NCI-H510A (cell line): ENCODE measurements at regions not wholly inside any gene's neighbourhood (a gene's known extent, or its start where the extent isn't known, plus 50 kb on each side); places are given as distances from the start of the nearest gene placed in this dataset.

Experiments used
- DNase-seq: peaks from one replicate; lab custom pipeline; 2025; lab: John Stamatoyannopoulos, UW

DNA sequence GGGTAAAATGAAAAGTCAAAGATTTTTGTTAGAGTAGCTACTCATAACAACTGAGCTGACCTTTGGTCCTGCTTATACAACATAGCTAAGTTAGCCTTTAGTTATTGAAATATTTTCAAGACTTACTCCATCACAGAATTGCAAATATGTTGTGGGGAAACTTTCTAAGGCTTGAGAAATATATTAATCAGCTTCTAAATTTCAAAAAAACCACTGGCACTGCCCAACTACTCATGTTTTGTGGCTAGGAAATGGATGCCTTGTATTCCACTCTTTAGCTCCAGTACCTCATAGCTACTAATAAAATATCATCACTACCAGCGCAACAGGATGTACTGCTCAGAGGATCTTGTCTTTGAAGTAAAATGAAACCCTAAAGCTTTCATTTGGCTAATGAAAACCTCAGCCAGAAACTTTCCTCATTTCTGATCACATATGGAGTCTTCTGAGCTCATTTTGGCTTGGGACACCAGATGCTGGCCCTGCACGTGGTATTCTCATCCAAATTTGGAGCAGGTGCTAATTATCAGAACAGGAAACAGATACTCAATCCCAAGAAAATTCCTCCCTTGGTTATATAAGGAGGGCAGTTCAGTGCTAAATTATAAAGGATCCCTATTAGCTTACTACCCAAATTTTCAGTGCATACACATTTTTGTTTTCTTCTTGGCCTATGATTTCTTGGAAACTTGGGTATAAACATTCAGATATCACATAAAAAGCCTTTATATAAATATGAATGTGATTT, 690.7 kb downstream of the ADGRL2 start:
- no peak for DNase-seq

DNA sequence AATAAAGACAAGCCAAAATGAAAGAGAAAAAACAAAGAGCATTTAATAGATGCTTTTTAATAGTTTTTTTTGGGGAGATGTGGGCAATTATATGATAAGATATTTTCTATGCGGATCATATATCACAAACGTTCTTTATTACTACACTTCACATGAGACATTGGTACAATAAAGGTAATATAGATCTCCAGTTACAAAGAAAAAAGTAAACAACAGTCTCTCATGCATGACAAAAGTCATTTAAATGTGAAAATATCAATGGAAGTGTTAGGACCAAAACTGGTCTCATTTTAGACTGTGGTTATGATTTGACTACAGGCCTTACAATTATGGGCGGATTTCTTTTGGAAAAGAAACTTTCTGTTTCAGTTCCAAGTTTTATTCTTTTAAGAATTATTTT, 687.0 kb downstream of the ADGRL2 start:
- DNase-seq = peak; percentile 19

- no peak for DNase-seq
Measured at GRCh38 chr1:82486969-82487368, 686.2 kb downstream of the ADGRL2 start.

DNA sequence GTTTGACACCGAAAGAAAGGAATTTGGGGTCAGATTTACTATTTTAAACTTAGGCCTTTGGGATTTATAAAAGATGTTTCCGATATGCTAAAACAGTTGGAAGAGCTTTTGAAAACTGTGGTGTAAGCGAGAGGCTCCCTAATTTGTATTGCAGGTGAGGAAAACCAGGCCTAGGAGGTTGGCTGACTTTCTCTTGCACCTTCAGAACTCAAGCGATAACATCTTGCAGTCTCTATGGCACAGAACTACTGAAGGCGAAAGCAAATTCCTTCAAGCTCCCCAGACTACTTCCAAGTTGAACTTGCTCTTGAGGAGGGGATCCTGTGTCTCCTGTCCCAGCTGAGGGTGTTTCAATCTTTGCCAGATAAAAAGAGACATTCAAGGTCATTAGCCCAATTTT, 685.7 kb downstream of the ADGRL2 start:
- DNase-seq = no peak

- no peak for DNase-seq
Measured at GRCh38 chr1:82485591-82486369, 685.0 kb downstream of the ADGRL2 start.

GRCh38 chr1:82483146-82483545, 682.4 kb downstream of the ADGRL2 start:
- no peak for DNase-seq

DNA sequence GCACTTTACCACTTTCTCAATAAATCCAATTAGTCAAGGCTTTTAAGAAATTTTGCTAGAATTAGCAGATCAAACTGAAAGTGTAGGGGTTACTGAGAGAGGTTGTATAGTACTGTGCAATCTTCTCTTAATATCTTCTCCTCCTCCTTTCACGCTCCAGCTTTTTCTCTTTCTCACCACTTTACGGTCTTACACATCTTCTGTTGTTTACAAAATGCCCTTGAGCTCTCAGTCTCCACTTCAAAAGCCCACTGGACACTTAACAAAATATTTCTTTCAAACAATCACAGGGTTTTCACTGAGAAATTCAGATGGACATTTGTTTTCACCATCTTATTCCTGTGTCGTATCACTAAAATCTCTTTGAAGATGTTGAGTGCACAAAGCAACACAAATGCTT, 678.2 kb downstream of the ADGRL2 start:
- no peak for DNase-seq

DNA sequence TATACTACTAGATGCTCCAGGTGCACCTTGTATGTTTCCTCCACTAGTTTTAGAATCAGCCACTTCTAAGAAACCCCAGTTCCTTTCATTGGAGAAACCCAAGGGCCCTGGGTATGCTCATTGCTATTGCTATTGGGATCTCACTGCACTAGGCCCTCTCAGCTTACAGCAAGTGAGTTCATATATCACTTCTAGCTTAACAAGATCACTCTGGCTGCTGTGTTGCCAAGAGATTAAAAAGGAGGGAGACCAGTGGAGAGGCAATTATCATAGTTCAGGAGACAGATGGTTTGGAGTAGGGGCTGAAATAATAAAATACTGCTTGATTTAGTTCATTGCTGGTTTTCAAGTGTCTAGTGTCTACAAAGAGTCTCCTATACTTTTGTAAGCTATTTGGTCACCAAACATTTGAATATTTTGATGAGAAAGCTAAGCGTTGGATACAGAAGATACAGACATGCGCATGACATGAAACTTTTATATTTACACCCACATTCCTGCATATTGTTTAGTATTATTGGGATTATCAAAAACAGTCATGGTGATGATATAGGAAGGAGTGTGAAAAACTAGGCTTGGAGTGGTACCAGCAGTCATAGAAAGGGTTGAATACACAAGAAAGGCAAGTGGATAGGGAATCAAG, 671.9 kb downstream of the ADGRL2 start:
- peak; percentile 10 for DNase-seq

DNA sequence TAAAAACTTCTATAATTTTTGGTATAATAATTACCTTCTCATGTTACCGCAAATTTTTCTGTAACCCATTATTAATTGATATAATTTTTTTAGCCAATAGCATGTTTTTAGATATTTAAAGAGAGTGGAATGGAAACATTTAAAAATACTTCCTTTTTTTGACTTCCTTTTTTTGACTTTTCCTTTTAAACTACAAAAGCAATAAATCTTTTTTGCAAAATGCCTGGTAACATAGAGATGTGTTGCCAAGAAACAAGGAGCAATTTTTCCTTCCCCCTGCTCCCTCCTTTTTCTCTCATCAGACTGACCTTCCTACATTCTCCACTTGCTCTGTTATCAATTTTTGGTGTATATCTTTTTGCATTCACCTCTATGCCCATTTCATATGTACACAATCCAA, 666.2 kb downstream of the ADGRL2 start:
- no peak for DNase-seq

- DNase-seq = no peak
Measured at GRCh38 chr1:82466416-82466815, 665.7 kb downstream of the ADGRL2 start.

DNA sequence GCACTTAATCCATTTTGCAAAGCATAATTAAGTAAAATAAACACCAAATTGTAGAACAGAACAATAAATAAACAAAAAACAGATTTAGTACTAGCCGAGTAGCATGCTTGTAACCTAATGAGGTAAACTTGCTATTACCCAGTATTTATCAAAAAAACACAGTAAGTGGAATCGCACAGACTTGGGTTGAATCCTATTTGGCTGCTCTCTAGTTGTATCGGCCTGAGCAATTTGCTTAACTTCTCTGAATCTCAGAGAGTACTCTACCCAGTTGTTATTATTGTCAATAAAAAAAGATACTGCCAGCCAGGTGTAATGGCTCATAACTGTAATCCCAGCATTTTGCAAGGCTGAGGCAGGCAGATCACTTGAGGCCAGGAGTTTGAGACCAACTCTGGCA, 664.3 kb downstream of the ADGRL2 start:
- no peak for DNase-seq

GRCh38 chr1:82464362-82465001, 663.7 kb downstream of the ADGRL2 start:
- DNase-seq = peak; percentile 77

GRCh38 chr1:82463951-82464350, 663.2 kb downstream of the ADGRL2 start:
- no peak for DNase-seq

DNA sequence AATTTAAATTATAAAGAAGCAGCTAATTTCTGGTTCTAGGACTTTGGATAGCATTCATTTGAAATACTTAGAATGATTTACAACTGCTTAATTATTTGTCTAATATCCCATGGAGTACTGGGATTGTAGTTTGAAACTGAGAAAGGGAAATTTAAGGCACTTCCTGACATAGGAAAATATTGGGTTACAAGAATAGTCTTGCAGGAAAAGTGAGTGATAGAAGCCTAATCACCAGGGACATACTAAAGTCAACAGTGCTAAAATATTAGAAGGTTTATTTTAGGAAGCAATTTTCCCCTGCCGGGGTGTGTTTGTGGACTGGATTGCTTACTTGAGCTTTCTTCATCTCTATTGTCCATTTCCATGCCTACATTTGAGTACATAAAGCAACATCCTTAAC, 661.6 kb downstream of the ADGRL2 start:
- no peak for DNase-seq

GRCh38 chr1:82455342-82455741, 654.6 kb downstream of the ADGRL2 start:
- no peak for DNase-seq

- no peak for DNase-seq
Measured at GRCh38 chr1:82454431-82454830, 653.7 kb downstream of the ADGRL2 start.

- no peak for DNase-seq
Measured at GRCh38 chr1:82453511-82454185, 652.9 kb downstream of the ADGRL2 start.

- DNase-seq = no peak
Measured at GRCh38 chr1:82452096-82452495, 651.4 kb downstream of the ADGRL2 start.

- DNase-seq = no peak
Measured at GRCh38 chr1:82451191-82451590, 650.5 kb downstream of the ADGRL2 start.

- no peak for DNase-seq
Measured at GRCh38 chr1:82449506-82450057, 648.8 kb downstream of the ADGRL2 start.

DNA sequence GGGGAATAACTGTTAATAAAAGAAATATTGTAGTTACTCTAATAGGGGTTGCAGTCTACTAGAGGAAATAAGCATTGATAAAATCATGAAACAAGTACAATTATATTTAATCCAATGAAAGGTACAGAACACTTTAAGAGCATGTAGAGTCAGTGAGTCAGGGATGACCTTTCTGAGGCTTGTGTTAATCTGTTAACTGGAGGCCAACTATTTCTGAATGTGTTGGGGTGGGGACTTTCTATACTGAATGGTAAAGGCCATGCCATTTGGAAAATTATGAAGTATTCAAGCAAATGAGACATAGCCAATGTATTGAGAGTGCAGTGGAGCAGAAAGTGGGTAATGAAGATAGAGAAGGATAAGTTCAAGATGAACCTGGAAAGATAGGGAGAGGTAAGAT, 646.2 kb downstream of the ADGRL2 start:
- no peak for DNase-seq

DNA sequence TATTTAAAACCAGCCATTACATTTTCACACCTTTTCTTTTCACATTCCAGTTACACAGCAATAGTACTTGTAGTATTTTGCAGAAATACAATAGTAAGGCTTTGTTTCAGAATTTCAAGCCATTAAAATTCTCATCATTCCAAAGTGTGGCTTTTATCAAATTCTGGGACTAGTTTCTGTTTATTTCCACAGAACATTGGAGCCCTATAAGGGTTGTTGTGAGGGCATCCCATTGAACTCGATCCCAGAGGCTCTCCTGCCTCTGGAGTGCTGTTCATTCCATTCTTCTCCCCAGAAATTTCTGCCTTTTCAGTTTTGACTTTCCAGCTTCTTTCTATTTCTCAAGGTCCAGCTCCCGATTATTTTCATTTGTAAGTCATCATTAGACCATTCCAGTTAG, 645.5 kb downstream of the ADGRL2 start:
- no peak for DNase-seq
